DND-41 (cell line): ENCODE measurements at regions not wholly inside any gene's neighbourhood (a gene's known extent, or its start where the extent isn't known, plus 50 kb on each side); places are given as distances from the start of the nearest gene placed in this dataset.

Experiments
- CTCF ChIP-seq: IDR thresholded peaks from 2 replicates; pipeline ENCODE4 v1.5.1; 2012; ENCODE audit warnings: borderline replicate concordance, low read length, moderate library complexity, mild to moderate bottlenecking; ENCODE audit not compliant: poor library complexity, severe bottlenecking; ENCODE audit errors: extremely low read depth
- EZH2 ChIP-seq: IDR thresholded peaks from 3 replicates; pipeline ENCODE4 v1.6.1; 2012; ENCODE audit warnings: borderline replicate concordance, low read depth, mild to moderate bottlenecking, moderate library complexity, low read length, inconsistent platforms; ENCODE audit not compliant: severe bottlenecking

DNA sequence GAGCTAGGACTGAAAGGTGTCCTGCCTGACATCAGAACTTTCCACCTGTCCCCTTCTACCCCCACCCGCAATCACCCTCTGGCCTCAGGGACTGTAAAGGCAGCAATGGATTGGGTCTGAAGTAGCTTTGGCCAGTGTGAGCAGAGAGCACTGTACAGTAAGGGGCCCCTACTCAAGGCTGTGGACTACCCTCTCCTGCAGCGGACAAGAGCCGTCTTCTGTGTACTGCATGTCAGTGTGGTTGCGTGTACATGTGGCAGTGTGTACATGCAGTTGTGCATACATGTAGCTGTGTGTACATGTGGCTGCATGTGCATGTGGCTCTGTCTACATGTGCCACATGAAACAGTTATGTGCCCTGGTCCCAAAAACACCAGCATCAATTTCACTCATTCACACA lies 205.9 kb upstream of the LINGO1 start:
- no peak for TF ChIP-seq CTCF
- no peak for TF ChIP-seq EZH2
